ENCODE measurements at regions not wholly inside any gene's neighbourhood (a gene's known extent, or its start where the extent isn't known, plus 50 kb on each side); places are given as distances from the start of the nearest gene placed in this dataset.

DNA sequence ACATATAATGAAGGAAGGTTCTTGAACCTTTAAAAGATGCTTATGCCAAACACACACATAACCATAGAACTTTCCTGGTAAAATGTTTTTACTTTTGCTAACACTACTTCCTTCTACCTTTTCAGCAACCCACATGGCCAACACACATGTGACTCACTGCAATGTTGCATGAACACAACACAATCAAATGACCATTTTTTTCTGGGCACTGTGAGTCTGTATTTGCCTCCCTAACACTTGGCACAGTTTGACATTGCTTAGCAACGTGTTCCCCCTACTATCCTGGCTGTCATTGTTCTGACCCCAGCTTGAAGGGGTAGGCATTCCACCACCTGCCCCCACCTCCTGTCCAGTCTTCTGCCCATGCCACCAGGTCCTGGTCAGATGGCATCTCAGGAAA lies 169.4 kb upstream of the PRNP start:
- no peak for DNase-seq (ENCODE audit: low read depth, low spot score)
- Histone ChIP-seq H3K27ac (ENCODE audit: insufficient read depth, low read depth, low read length) (no peak overlapping the region), H3K4me2 (ENCODE audit: insufficient read depth, low read length) (no peak overlapping the region), H3K36me3 (ENCODE audit: control insufficient read depth in 2 of 2, extremely low read depth in 1 of 2, insufficient read depth in 2 of 2, low read length in 2 of 2) (no peaks in the 10 kb centered on the region), H3K27me3 (ENCODE audit: control insufficient read depth in 2 of 2, insufficient read depth in 2 of 2, low read length in 2 of 2) (no peaks in the 10 kb centered on the region), H3K4me3 (replicated peaks in 1 of 3; ENCODE audit: insufficient read depth in 1 of 3, low read depth in 1 of 3, low read length in 3 of 3) (no peak overlapping the region), H3K9me1 (replicated peaks; ENCODE audit: control insufficient read depth, extremely low read depth, insufficient read depth, low read length) (no peaks in the 10 kb centered on the region), H3K9me3 (replicated peaks; ENCODE audit: control insufficient read depth, insufficient read depth, low read length) (no peaks in the 10 kb centered on the region), H3K79me2 (ENCODE audit: control insufficient read depth, insufficient read depth, low read length) (no peaks in the 10 kb centered on the region), H4K20me1 (replicated peaks; ENCODE audit: control insufficient read depth, extremely low read depth, insufficient read depth, low read length) (no peaks in the 10 kb centered on the region), H3K4me1 (ENCODE audit: control insufficient read depth, extremely low read depth, insufficient read depth, low read length) (peaks cover 26% of the 10 kb centered on the region), H2AFZ (ENCODE audit: low read depth, low read length) (no peak overlapping the region), H3K9ac (replicated peaks; ENCODE audit: extremely low read depth, insufficient read depth, low read length) (no peak overlapping the region)
- no peak for FAIRE-seq
- ChIA-PET CTCF (no interaction called here), POLR2A (interaction anchor here (0.6 kb wide), 1 partner anchor 332 kb away, joined by 11 read pairs; no protein-coding TSS in a partner anchor)
- BruUV-seq (replicated peaks) = no TSS peak
- dilution Hi-C loops (cut with MboI; ENCODE audit: extremely low pct_ligation_motif_present, low sequenced_read_pairs) = no loop called here
- TF ChIP-seq MYC (IDR thresholded peaks at IDR 0.05; ENCODE audit: low read depth, low read length) (no peak), FOS (IDR thresholded peaks at IDR 0.05; ENCODE audit: borderline replicate concordance, insufficient read depth, low read length) (no peak), POLR2A (IDR thresholded peaks at IDR 0.05; ENCODE audit: low read depth, low read length) (no peak), POLR2AphosphoS5 (IDR thresholded peaks at IDR 0.05; ENCODE audit: insufficient read depth, low read depth, low read length) (no peak), GATA2 (IDR thresholded peaks at IDR 0.05; ENCODE audit: insufficient read depth, insufficient read length, low read depth, low read length) (no peak)
- TF ChIP-seq, protein P1, sequence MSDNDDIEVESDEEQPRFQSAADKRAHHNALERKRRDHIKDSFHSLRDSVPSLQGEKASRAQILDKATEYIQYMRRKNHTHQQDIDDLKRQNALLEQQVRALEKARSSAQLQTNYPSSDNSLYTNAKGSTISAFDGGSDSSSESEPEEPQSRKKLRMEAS (IDR thresholded peaks at IDR 0.05; ENCODE audit: insufficient read depth, insufficient read length) = no peak
- TF ChIP-seq, protein P2, sequence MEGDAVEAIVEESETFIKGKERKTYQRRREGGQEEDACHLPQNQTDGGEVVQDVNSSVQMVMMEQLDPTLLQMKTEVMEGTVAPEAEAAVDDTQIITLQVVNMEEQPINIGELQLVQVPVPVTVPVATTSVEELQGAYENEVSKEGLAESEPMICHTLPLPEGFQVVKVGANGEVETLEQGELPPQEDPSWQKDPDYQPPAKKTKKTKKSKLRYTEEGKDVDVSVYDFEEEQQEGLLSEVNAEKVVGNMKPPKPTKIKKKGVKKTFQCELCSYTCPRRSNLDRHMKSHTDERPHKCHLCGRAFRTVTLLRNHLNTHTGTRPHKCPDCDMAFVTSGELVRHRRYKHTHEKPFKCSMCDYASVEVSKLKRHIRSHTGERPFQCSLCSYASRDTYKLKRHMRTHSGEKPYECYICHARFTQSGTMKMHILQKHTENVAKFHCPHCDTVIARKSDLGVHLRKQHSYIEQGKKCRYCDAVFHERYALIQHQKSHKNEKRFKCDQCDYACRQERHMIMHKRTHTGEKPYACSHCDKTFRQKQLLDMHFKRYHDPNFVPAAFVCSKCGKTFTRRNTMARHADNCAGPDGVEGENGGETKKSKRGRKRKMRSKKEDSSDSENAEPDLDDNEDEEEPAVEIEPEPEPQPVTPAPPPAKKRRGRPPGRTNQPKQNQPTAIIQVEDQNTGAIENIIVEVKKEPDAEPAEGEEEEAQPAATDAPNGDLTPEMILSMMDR (IDR thresholded peaks at IDR 0.05; ENCODE audit: extremely low read depth in 1 of 2, insufficient read depth in 1 of 2, low read depth in 1 of 2, low read length in 2 of 2) = no peak
- intact Hi-C loops (cut with micrococcal nuclease) = no loop called here
